ENCODE measurements at regions not wholly inside any gene's neighbourhood (a gene's known extent, or its start where the extent isn't known, plus 50 kb on each side); places are given as distances from the start of the nearest gene placed in this dataset.
"Not testable (repeated sequence)": the region's sequence is repeated elsewhere in the genome, so short reads cannot be mapped to it uniquely, and the experiment has no call there.

- no peak for DNase-seq
Observed at GRCh38 chr2:155518094-155518493, 814.4 kb downstream of the NR4A2 start.

- no peak for DNase-seq
Observed at GRCh38 chr2:155517362-155517761, 815.2 kb downstream of the NR4A2 start.

- no peak for DNase-seq
Observed at GRCh38 chr2:155513248-155513647, 814.8 kb downstream of the KCNJ3 start.

- no peak for DNase-seq
Observed at GRCh38 chr2:155502766-155503165, 804.3 kb downstream of the KCNJ3 start.

GRCh38 chr2:155498106-155498505 is 799.6 kb downstream of the KCNJ3 start:
- no peak for DNase-seq

GRCh38 chr2:155494744-155495143 is 796.2 kb downstream of the KCNJ3 start:
- no peak for DNase-seq

GRCh38 chr2:155485141-155485842 is 786.8 kb downstream of the KCNJ3 start:
- DNase-seq = no peak

GRCh38 chr2:155481141-155481540 is 782.6 kb downstream of the KCNJ3 start:
- DNase-seq = no peak

GRCh38 chr2:155472018-155472417 is 773.5 kb downstream of the KCNJ3 start:
- DNase-seq = not testable (repeated sequence)

- no peak for DNase-seq
Observed at GRCh38 chr2:155456222-155456621, 757.7 kb downstream of the KCNJ3 start.

- DNase-seq = no peak
Observed at GRCh38 chr2:155442755-155443372, 744.4 kb downstream of the KCNJ3 start.

GRCh38 chr2:155442088-155442487 is 743.6 kb downstream of the KCNJ3 start:
- DNase-seq = no peak

- DNase-seq = no peak
Observed at GRCh38 chr2:155431004-155431507, 732.6 kb downstream of the KCNJ3 start.

- DNase-seq = no peak
Observed at GRCh38 chr2:155427470-155427869, 729.0 kb downstream of the KCNJ3 start.

GRCh38 chr2:155424518-155424917 is 726.0 kb downstream of the KCNJ3 start:
- no peak for DNase-seq

GRCh38 chr2:155418753-155419152 is 720.3 kb downstream of the KCNJ3 start:
- no peak for DNase-seq

- no peak for DNase-seq
Observed at GRCh38 chr2:155412598-155412997, 714.1 kb downstream of the KCNJ3 start.

- DNase-seq = no peak
Observed at GRCh38 chr2:155404433-155405002, 706.0 kb downstream of the KCNJ3 start.

GRCh38 chr2:155393406-155393805 is 694.9 kb downstream of the KCNJ3 start:
- DNase-seq = no peak

GRCh38 chr2:155391613-155392130 is 693.2 kb downstream of the KCNJ3 start:
- DNase-seq = no peak

- DNase-seq = no peak
Observed at GRCh38 chr2:155389224-155389623, 690.7 kb downstream of the KCNJ3 start.

GRCh38 chr2:155384555-155385123 is 686.1 kb downstream of the KCNJ3 start:
- no peak for DNase-seq

GRCh38 chr2:155382776-155383175 is 684.3 kb downstream of the KCNJ3 start:
- DNase-seq = no peak

Measured in tongue (tissue), 1 donor.